Cardiac muscle cell (in vitro differentiated cells and primary cell): ENCODE measurements at regions not wholly inside any gene's neighbourhood (a gene's known extent, or its start where the extent isn't known, plus 50 kb on each side); places are given as distances from the start of the nearest gene placed in this dataset.

Experiments used
- DNase-seq, 2 donors: peaks; one replicate each; pipeline versions ENCODE4 v3.0.0 to v3.0.0-alpha.2; 2010 to 2017; ENCODE audit warnings: low read depth in 1 of 2, low spot score in 1 of 2
- H3K27ac ChIP-seq: fragments of 200-600 bp; sonication (generic); 2 replicates; pipeline ENCODE4 v1.5.1; 2016
- H3K27me3 ChIP-seq: fragments of 200-600 bp; sonication (generic); 2 replicates; pipeline ENCODE4 v1.6.0; 2016; ENCODE audit warnings: control low read depth
- H3K36me3 ChIP-seq: fragments of 200-600 bp; sonication (generic); 2 replicates; pipeline ENCODE4 v1.5.1; 2016; ENCODE audit warnings: control low read depth
- H3K4me1 ChIP-seq: fragments of 200-600 bp; sonication (generic); 2 replicates; pipeline ENCODE4 v1.8.1; 2017; ENCODE audit warnings: low read depth, mild to moderate bottlenecking, mixed run types
- H3K4me3 ChIP-seq: fragments of 200-600 bp; sonication (generic); 2 replicates; pipeline ENCODE4 v1.5.1; 2016; ENCODE audit warnings: mild to moderate bottlenecking
- H3K9me3 ChIP-seq: fragments of 200-600 bp; sonication (generic); 2 replicates; pipeline ENCODE4 v1.5.1; 2017; ENCODE audit warnings: low read depth, mild to moderate bottlenecking, control low read depth
- CTCF ChIP-seq: IDR thresholded peaks from 2 replicates; pipeline ENCODE4 v1.5.1; 2012; ENCODE audit warnings: low read depth, mild to moderate bottlenecking, low read length

GRCh38 chr6:80543598-80544222, 437.2 kb downstream of the BCKDHB start:
- no peaks in the 10 kb centered on the region for H3K9me3 ChIP-seq
- H3K4me1 ChIP-seq = no peaks in the 10 kb centered on the region
- TF ChIP-seq CTCF = no peak
- H3K27me3 ChIP-seq = no peaks in the 10 kb centered on the region
- H3K27ac ChIP-seq = no peak overlapping the region
- H3K36me3 ChIP-seq = no peaks in the 10 kb centered on the region
- peak in 1 of 2 donors; percentile 60 for DNase-seq
- H3K4me3 ChIP-seq = no peak overlapping the region

GRCh38 chr6:80543151-80543550, 436.7 kb downstream of the BCKDHB start:
- H3K9me3 ChIP-seq = no peaks in the 10 kb centered on the region
- H3K27ac ChIP-seq = no peak overlapping the region
- TF ChIP-seq CTCF = no peak

GRCh38 chr6:80541886-80542285, 435.4 kb downstream of the BCKDHB start:
- no peaks in the 10 kb centered on the region for H3K27me3 ChIP-seq
- no peaks in the 10 kb centered on the region for H3K4me1 ChIP-seq
- H3K4me3 ChIP-seq = no peak overlapping the region
- no peaks in the 10 kb centered on the region for H3K9me3 ChIP-seq
- no peak for TF ChIP-seq CTCF
- H3K36me3 ChIP-seq = no peaks in the 10 kb centered on the region
- no peak overlapping the region for H3K27ac ChIP-seq
- no peak for DNase-seq

More at GRCh38 chr6:80543151-80543550, 436.7 kb downstream of the BCKDHB start:
- Histone ChIP-seq H3K4me3 (no peak overlapping the region), H3K27me3 (no peaks in the 10 kb centered on the region), H3K36me3 (no peaks in the 10 kb centered on the region), H3K4me1 (no peaks in the 10 kb centered on the region)
- no peak for DNase-seq

- DNase-seq = peak in 1 of 2 donors; percentile 52
- no peaks in the 10 kb centered on the region for H3K4me1 ChIP-seq
- no peaks in the 10 kb centered on the region for H3K27me3 ChIP-seq
- no peaks in the 10 kb centered on the region for H3K36me3 ChIP-seq
- no peaks in the 10 kb centered on the region for H3K9me3 ChIP-seq
- no peak overlapping the region for H3K27ac ChIP-seq
- TF ChIP-seq CTCF = no peak
- H3K4me3 ChIP-seq = no peak overlapping the region
These were observed 434.7 kb downstream of the BCKDHB start for GRCh38 chr6:80541181-80541580.

GRCh38 chr6:80540700-80541099, 434.2 kb downstream of the BCKDHB start:
- H3K36me3 ChIP-seq = no peaks in the 10 kb centered on the region
- no peaks in the 10 kb centered on the region for H3K27me3 ChIP-seq
- no peaks in the 10 kb centered on the region for H3K4me1 ChIP-seq
- H3K27ac ChIP-seq = no peak overlapping the region
- no peak for DNase-seq
- TF ChIP-seq CTCF = no peak
- H3K9me3 ChIP-seq = no peaks in the 10 kb centered on the region
- H3K4me3 ChIP-seq = no peak overlapping the region
